Liver (tissue), 7 donors: ENCODE measurements at regions not wholly inside any gene's neighbourhood (a gene's known extent, or its start where the extent isn't known, plus 50 kb on each side); places are given as distances from the start of the nearest gene placed in this dataset.

ENCODE experiments used
- DNase-seq: peaks from one replicate; pipeline ENCODE4 v3.0.0-alpha.2; 2017; ENCODE audit warnings: low spot score
- H3K27ac ChIP-seq, 2 donors: one replicate each; pipeline ENCODE4 v1.7.0; 2013; ENCODE audit warnings: inconsistent platforms in 2 of 2, low read length in 2 of 2, control low read depth in 1 of 2, low read depth in 1 of 2, mild to moderate bottlenecking in 1 of 2
- H3K27me3 ChIP-seq, 4 donors: one replicate each; pipeline versions ENCODE4 v1.6.1 to v1.7.0; 2013; ENCODE audit warnings: low read length in 3 of 4, inconsistent platforms in 1 of 4, mild to moderate bottlenecking in 1 of 4, moderate library complexity in 1 of 4; ENCODE audit not compliant: control insufficient read depth in 4 of 4, insufficient read depth in 4 of 4
- H3K36me3 ChIP-seq, 4 donors: one replicate each; pipeline versions ENCODE4 v1.6.1 to v1.7.0; 2013; ENCODE audit warnings: low read length in 3 of 4, mild to moderate bottlenecking in 3 of 4, low read depth in 1 of 4, moderate library complexity in 1 of 4; ENCODE audit not compliant: control insufficient read depth in 4 of 4, insufficient read depth in 3 of 4
- H3K4me1 ChIP-seq, 4 donors: one replicate each; pipeline versions ENCODE4 v1.6.1 to v1.7.0; 2013; ENCODE audit warnings: low read length in 3 of 4, mild to moderate bottlenecking in 3 of 4, moderate library complexity in 1 of 4; ENCODE audit not compliant: control insufficient read depth in 4 of 4, insufficient read depth in 4 of 4
- H3K4me3 ChIP-seq, 3 donors: one replicate each; pipeline versions ENCODE4 v1.6.1 to v1.7.0; 2013; ENCODE audit warnings: low read length in 3 of 3, control low read depth in 1 of 3, low read depth in 1 of 3, mild to moderate bottlenecking in 1 of 3
- H3K9ac ChIP-seq, 2 donors: one replicate each; pipeline ENCODE4 v1.7.0; 2013; ENCODE audit warnings: low read length in 2 of 2, mild to moderate bottlenecking in 2 of 2, moderate library complexity in 2 of 2, control low read depth in 1 of 2, low read depth in 1 of 2
- H3K9me3 ChIP-seq, 4 donors: one replicate each; pipeline versions ENCODE4 v1.6.1 to v1.7.0; 2013; ENCODE audit warnings: low read length in 3 of 4; ENCODE audit not compliant: control insufficient read depth in 4 of 4
- ATF3 ChIP-seq: IDR thresholded peaks from 2 replicates; pipeline ENCODE4 v1.6.1; 2016; ENCODE audit warnings: antibody characterized with exemption
- EGR1 ChIP-seq, 2 donors: IDR thresholded peaks; 2 replicates each; pipeline ENCODE4 v1.6.1; 2016 to 2018; ENCODE audit warnings: antibody characterized with exemption in 2 of 2, low read depth in 2 of 2
- FOXA1 ChIP-seq: IDR thresholded peaks from 2 replicates; pipeline ENCODE4 v1.6.1; 2016; ENCODE audit warnings: antibody characterized with exemption
- FOXA2 ChIP-seq: IDR thresholded peaks from 2 replicates; pipeline ENCODE4 v1.6.1; 2016; ENCODE audit warnings: antibody characterized with exemption
- GABPA ChIP-seq, 2 donors: IDR thresholded peaks in 1 of 2; conservative IDR thresholded peaks in 1 of 2; 2 replicates each; pipeline ENCODE4 v1.6.1; 2016; ENCODE audit warnings: antibody characterized with exemption in 2 of 2, mild to moderate bottlenecking in 1 of 2, moderate library complexity in 1 of 2
- HNF4A ChIP-seq, 2 donors: conservative IDR thresholded peaks; 2 replicates each; pipeline ENCODE4 v1.6.1; 2016; ENCODE audit warnings: antibody characterized with exemption in 2 of 2, mild to moderate bottlenecking in 2 of 2
- HNF4G ChIP-seq: IDR thresholded peaks from 2 replicates; pipeline ENCODE4 v1.6.1; 2016; ENCODE audit warnings: antibody characterized with exemption
- JUND ChIP-seq, 2 donors: IDR thresholded peaks; 2 replicates each; pipeline ENCODE4 v1.6.1; 2016; ENCODE audit warnings: antibody characterized with exemption in 2 of 2
- MAX ChIP-seq: IDR thresholded peaks from 2 replicates; pipeline ENCODE4 v1.6.1; 2016; ENCODE audit warnings: antibody characterized with exemption
- NR2F2 ChIP-seq: IDR thresholded peaks from 2 replicates; pipeline ENCODE4 v1.6.1; 2016; ENCODE audit warnings: antibody characterized with exemption
- RAD21 ChIP-seq, 2 donors: IDR thresholded peaks; 2 replicates each; pipeline ENCODE4 v1.6.1; 2016; ENCODE audit warnings: antibody characterized with exemption in 2 of 2, mild to moderate bottlenecking in 2 of 2
- REST ChIP-seq: IDR thresholded peaks from 2 replicates; pipeline ENCODE4 v1.6.1; 2016; ENCODE audit warnings: antibody characterized with exemption, mild to moderate bottlenecking
- RXRA ChIP-seq, 2 donors: IDR thresholded peaks; 2 replicates each; pipeline ENCODE4 v1.6.1; 2017 to 2018; ENCODE audit warnings: antibody characterized with exemption in 2 of 2, mild to moderate bottlenecking in 1 of 2
- SP1 ChIP-seq: IDR thresholded peaks from 2 replicates; pipeline ENCODE4 v1.6.1; 2018; ENCODE audit warnings: antibody characterized with exemption, mild to moderate bottlenecking
- TAF1 ChIP-seq: conservative IDR thresholded peaks from 2 replicates; pipeline ENCODE4 v1.6.1; 2016; ENCODE audit warnings: antibody characterized with exemption, mild to moderate bottlenecking
- YY1 ChIP-seq: IDR thresholded peaks from 2 replicates; pipeline ENCODE4 v1.6.1; 2016; ENCODE audit warnings: antibody characterized with exemption, mild to moderate bottlenecking
- WGBS: extraction: QIAGEN DNeasy Blood & Tissue Kit; methylation state at CpG from one replicate; pipeline ENCODE4 v1.1.7; 2013; 5-methylcytosine and 5-hydroxymethylcytosine counted together
- TF ChIP-seq, protein P1 (sequence below): IDR thresholded peaks from 2 replicates; pipeline ENCODE4 v1.6.1; 2016; ENCODE audit warnings: antibody characterized with exemption
- donor health status: healthy.
- donor health status: healthy.
- donor health status: healthy.
- donor health status: healthy.

DNA sequence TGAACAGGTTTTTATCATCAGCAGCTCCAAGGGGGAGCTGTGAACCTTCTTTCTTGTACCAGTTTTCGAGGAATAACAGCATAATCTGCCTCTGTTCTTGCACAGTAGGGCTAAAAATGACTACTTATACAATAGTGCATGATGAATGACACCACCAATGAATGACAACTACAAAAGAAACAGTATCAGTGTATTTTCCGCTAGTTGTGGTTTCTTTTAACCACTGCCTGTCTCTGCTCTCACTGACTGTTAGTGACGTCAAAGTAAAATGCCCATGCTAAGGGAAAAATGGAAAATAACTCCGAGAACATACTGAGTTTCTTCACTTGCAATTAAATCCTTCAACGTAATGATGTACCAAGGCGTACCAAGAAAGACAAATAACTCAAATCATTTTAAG is 294.9 kb downstream of the MAP2K6 start:
- DNase-seq = no peak
- Histone ChIP-seq H3K9me3 (no peaks in the 10 kb centered on the region), H3K27ac (no peak overlapping the region), H3K9ac (no peak overlapping the region), H3K27me3 (no peaks in the 10 kb centered on the region), H3K4me3 (no peak overlapping the region), H3K4me1 (no peaks in the 10 kb centered on the region), H3K36me3 (no peaks in the 10 kb centered on the region)
- TF ChIP-seq NR2F2 (no peak), RXRA (IDR thresholded peaks at IDR 0.05) (no peak), HNF4G (no peak), MAX (no peak), SP1 (no peak)
- WGBS = 87% methylated on average over 6 of the region's 6 CpGs

- H3K9ac ChIP-seq = no peak overlapping the region
- 32% methylated on average over 2 of the region's 2 CpGs for WGBS
- no peaks in the 10 kb centered on the region for H3K27me3 ChIP-seq
- no peak for DNase-seq
- peak in 1 of 2 donors; percentile 32 for TF ChIP-seq HNF4A (conservative IDR thresholded peaks at IDR 0.05)
- TF ChIP-seq JUND (IDR thresholded peaks at IDR 0.05) = no peak
- H3K9me3 ChIP-seq = no peaks in the 10 kb centered on the region
- H3K4me1 ChIP-seq = no peaks in the 10 kb centered on the region
- H3K4me3 ChIP-seq = no peak overlapping the region
- H3K36me3 ChIP-seq = no peaks in the 10 kb centered on the region
- H3K27ac ChIP-seq = no peak overlapping the region
Measured at GRCh38 chr17:69710926-69711325, 296.4 kb downstream of the MAP2K6 start.

DNA sequence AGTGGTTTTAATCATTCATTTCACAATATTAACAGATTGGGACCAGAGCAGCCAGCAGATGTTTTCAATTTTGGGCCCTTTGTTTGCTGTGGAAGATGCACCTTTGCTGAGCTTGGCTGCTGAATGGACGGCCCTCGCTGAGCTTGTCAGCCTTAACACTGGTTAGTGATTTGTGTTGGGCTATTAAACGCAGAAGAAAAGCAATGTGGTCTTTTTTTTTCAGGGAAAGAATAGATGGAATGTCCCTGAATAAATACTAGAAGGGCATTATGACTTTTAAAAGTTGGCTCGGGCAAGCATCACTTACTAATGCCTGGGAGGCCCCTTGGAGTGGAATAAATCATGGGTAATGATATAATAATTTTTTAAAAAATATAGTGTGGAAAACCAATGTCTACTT is 297.0 kb downstream of the MAP2K6 start:
- no peaks in the 10 kb centered on the region for H3K9me3 ChIP-seq

DNA sequence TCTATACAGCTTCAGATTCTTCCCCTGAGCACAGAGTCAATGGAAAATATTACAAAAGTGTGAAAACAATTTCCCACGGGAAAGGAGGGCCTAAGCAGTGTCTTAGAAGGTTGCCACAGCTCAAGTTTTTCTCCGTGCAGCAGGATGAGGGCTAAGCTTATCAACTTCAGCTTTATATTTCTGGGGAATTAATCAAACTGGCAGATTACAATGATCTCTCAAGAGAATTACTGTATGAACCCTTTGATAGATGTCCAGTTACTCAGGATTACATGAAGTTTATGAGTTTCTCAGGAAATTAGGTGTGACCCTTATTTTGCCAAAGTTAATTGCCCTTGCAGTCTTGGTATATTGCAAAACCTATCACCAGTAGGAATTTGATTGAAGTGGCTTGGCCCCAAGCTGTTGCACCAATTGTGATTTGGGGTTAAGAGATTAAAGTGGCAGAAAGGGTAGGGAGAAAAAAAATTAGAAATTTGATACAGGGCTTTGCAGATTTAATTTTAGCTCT is 298.4 kb downstream of the MAP2K6 start:
- no peaks in the 10 kb centered on the region for H3K9me3 ChIP-seq
- no peak overlapping the region for H3K4me3 ChIP-seq
- DNase-seq = no peak
- no peaks in the 10 kb centered on the region for H3K36me3 ChIP-seq
- 71% methylated on average over 2 of the region's 2 CpGs for WGBS
- H3K9ac ChIP-seq = no peak overlapping the region
- H3K27ac ChIP-seq = no peak overlapping the region
- no peaks in the 10 kb centered on the region for H3K27me3 ChIP-seq
- H3K4me1 ChIP-seq = no peaks in the 10 kb centered on the region
- TF ChIP-seq GABPA (IDR thresholded peaks at IDR 0.05 in 1 of 2, conservative IDR thresholded peaks at IDR 0.05 in 1 of 2) = no peak
- no peak for TF ChIP-seq ATF3
- TF ChIP-seq HNF4A (conservative IDR thresholded peaks at IDR 0.05) = no peak
- no peak for TF ChIP-seq RAD21 (IDR thresholded peaks at IDR 0.05)
- no peak for TF ChIP-seq JUND (IDR thresholded peaks at IDR 0.05)
- no peak for TF ChIP-seq RXRA (IDR thresholded peaks at IDR 0.05)
- TF ChIP-seq NR2F2 = no peak
- no peak for TF ChIP-seq FOXA2
- TF ChIP-seq YY1 = no peak
- no peak for TF ChIP-seq EGR1 (IDR thresholded peaks at IDR 0.05; ENCODE audit: low read depth in 2 of 2)
- no peak for TF ChIP-seq HNF4G
- no peak for TF ChIP-seq SP1
- no peak for TF ChIP-seq TAF1
- no peak for TF ChIP-seq FOXA1
- no peak for TF ChIP-seq MAX
- no peak for TF ChIP-seq REST

More for the DNA sequence above, 297.0 kb downstream of the MAP2K6 start:
- H3K4me3 ChIP-seq = no peak overlapping the region
- DNase-seq = no peak
- no peaks in the 10 kb centered on the region for H3K4me1 ChIP-seq
- no peaks in the 10 kb centered on the region for H3K36me3 ChIP-seq
- no peak overlapping the region for H3K9ac ChIP-seq
- no peak overlapping the region for H3K27ac ChIP-seq
- TF ChIP-seq YY1 = no peak
- TF ChIP-seq FOXA1 = no peak
- TF ChIP-seq FOXA2 = no peak
- TF ChIP-seq SP1 = no peak
- no peak for TF ChIP-seq EGR1 (IDR thresholded peaks at IDR 0.05; ENCODE audit: low read depth in 2 of 2)
- TF ChIP-seq, protein P1, sequence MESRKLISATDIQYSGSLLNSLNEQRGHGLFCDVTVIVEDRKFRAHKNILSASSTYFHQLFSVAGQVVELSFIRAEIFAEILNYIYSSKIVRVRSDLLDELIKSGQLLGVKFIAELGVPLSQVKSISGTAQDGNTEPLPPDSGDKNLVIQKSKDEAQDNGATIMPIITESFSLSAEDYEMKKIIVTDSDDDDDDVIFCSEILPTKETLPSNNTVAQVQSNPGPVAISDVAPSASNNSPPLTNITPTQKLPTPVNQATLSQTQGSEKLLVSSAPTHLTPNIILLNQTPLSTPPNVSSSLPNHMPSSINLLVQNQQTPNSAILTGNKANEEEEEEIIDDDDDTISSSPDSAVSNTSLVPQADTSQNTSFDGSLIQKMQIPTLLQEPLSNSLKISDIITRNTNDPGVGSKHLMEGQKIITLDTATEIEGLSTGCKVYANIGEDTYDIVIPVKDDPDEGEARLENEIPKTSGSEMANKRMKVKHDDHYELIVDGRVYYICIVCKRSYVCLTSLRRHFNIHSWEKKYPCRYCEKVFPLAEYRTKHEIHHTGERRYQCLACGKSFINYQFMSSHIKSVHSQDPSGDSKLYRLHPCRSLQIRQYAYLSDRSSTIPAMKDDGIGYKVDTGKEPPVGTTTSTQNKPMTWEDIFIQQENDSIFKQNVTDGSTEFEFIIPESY = no peak
- no peak for TF ChIP-seq TAF1
- H3K27me3 ChIP-seq = no peaks in the 10 kb centered on the region
- WGBS = 87% methylated on average over 4 of the region's 4 CpGs
